CD4-positive, CD25-positive, alpha-beta regulatory T cell (primary cell): ENCODE measurements at regions not wholly inside any gene's neighbourhood (a gene's known extent, or its start where the extent isn't known, plus 50 kb on each side); places are given as distances from the start of the nearest gene placed in this dataset.

ENCODE experiments used
- ATAC-seq, 2 donors: fragments of 150-1000 bp; cut with Tn5 transposase; one replicate each; pipeline ENCODE4 v1.10.0; 2021; ENCODE audit warnings: low read depth in 2 of 2, moderate number of reproducible peaks in 2 of 2, moderate library complexity in 1 of 2
- DNase-seq, 3 donors: peaks; one replicate each; pipeline versions ENCODE4 v3.0.0 to v3.0.0-alpha.2; 2012 to 2022; ENCODE audit warnings: mixed read lengths in 1 of 3
- H3K27ac ChIP-seq: one replicate; pipeline ENCODE4 v1.7.0; 2013; ENCODE audit warnings: mild to moderate bottlenecking, low read length; ENCODE audit not compliant: insufficient read depth, poor library complexity, severe bottlenecking
- H3K27me3 ChIP-seq: one replicate; pipeline ENCODE4 v1.7.0; 2013; ENCODE audit warnings: low read length; ENCODE audit not compliant: control insufficient read depth, insufficient read depth
- H3K36me3 ChIP-seq: one replicate; pipeline ENCODE4 v1.7.0; 2013; ENCODE audit warnings: mild to moderate bottlenecking, low read length, moderate library complexity; ENCODE audit not compliant: control insufficient read depth, insufficient read depth
- H3K4me1 ChIP-seq: 2 replicates; pipeline ENCODE4 v1.7.0; 2013; ENCODE audit warnings: mild to moderate bottlenecking, low read length; ENCODE audit not compliant: insufficient read depth, control insufficient read depth, poor library complexity, severe bottlenecking
- H3K4me3 ChIP-seq: one replicate; pipeline ENCODE4 v1.7.0; 2013; ENCODE audit warnings: low read depth, mild to moderate bottlenecking, low read length, moderate library complexity
- H3K9me3 ChIP-seq, 2 experiments: 1 replicate in 1 of 2; 2 replicates in 1 of 2; pipeline ENCODE4 v1.7.0; 2013; ENCODE audit warnings: low read length in 2 of 2, mild to moderate bottlenecking in 1 of 2, moderate library complexity in 1 of 2; ENCODE audit not compliant: control insufficient read depth in 2 of 2
- H3K27ac Mint-ChIP-seq, 3 donors: one replicate each; pipeline ENCODE4 v1.8.0; 2020 to 2022; ENCODE audit warnings: mild to moderate bottlenecking in 3 of 3, mixed read lengths in 3 of 3, moderate library complexity in 2 of 3
- H3K27me3 Mint-ChIP-seq: one replicate; pipeline ENCODE4 v1.8.0; 2022; ENCODE audit warnings: mild to moderate bottlenecking, mixed read lengths
- H3K36me3 Mint-ChIP-seq: one replicate; pipeline ENCODE4 v1.8.0; 2020; ENCODE audit warnings: mixed read lengths
- H3K4me1 Mint-ChIP-seq, 4 donors: one replicate each; pipeline ENCODE4 v1.8.0; 2020 to 2022; ENCODE audit warnings: mixed read lengths in 4 of 4, mild to moderate bottlenecking in 1 of 4
- H3K4me3 Mint-ChIP-seq, 4 donors: one replicate each; pipeline ENCODE4 v1.8.0; 2020 to 2022; ENCODE audit warnings: mild to moderate bottlenecking in 4 of 4, mixed read lengths in 4 of 4, moderate library complexity in 3 of 4
- H3K9me3 Mint-ChIP-seq, 7 donors: one replicate each; pipeline ENCODE4 v1.8.0; 2020 to 2022; ENCODE audit warnings: mixed read lengths in 7 of 7, mild to moderate bottlenecking in 3 of 7, moderate library complexity in 2 of 7

- Histone ChIP-seq H3K27me3 (no peaks in the 10 kb centered on the region), H3K36me3 (no peaks in the 10 kb centered on the region), H3K9me3 (no peaks in the 10 kb centered on the region), H3K4me3 (no peak overlapping the region), H3K27ac (no peak overlapping the region), H3K4me1 (no peaks in the 10 kb centered on the region)
- ATAC-seq (no peak), DNase-seq (no peak)
- Mint-ChIP-seq H3K27me3 (no peaks in the 10 kb centered on the region), H3K4me3 (no peak overlapping the region), H3K36me3 (no peaks in the 10 kb centered on the region), H3K9me3 (peaks cover 0 to 9% (median 0%) of the 10 kb centered on the region in 7 donors), H3K27ac (no peak overlapping the region), H3K4me1 (no peaks in the 10 kb centered on the region)
These were observed 1240.9 kb upstream of the CHAC2 start for GRCh38 chr2:52526735-52527134.

- Histone ChIP-seq H3K27ac (no peak overlapping the region), H3K4me1 (no peaks in the 10 kb centered on the region), H3K9me3 (no peaks in the 10 kb centered on the region), H3K4me3 (no peak overlapping the region), H3K36me3 (no peaks in the 10 kb centered on the region), H3K27me3 (no peaks in the 10 kb centered on the region)
- H3K4me1 Mint-ChIP-seq, result no peaks in the 10 kb centered on the region
- no peak for ATAC-seq
- H3K27me3 Mint-ChIP-seq, result no peaks in the 10 kb centered on the region
- no peak overlapping the region for H3K4me3 Mint-ChIP-seq
- H3K27ac Mint-ChIP-seq, result no peak overlapping the region
- H3K9me3 Mint-ChIP-seq, result peaks cover 0 to 9% (median 0%) of the 10 kb centered on the region in 7 donors
- DNase-seq, result no peak
- no peaks in the 10 kb centered on the region for H3K36me3 Mint-ChIP-seq
These were observed 1247.0 kb upstream of the CHAC2 start for GRCh38 chr2:52520644-52521043.

- Histone ChIP-seq H3K4me3 (no peak overlapping the region), H3K36me3 (no peaks in the 10 kb centered on the region), H3K4me1 (no peaks in the 10 kb centered on the region), H3K9me3 (no peaks in the 10 kb centered on the region), H3K27ac (no peak overlapping the region), H3K27me3 (no peaks in the 10 kb centered on the region)
- DNase-seq (no peak), ATAC-seq (no peak)
- Mint-ChIP-seq H3K27me3 (no peaks in the 10 kb centered on the region), H3K4me3 (no peak overlapping the region), H3K27ac (no peak overlapping the region), H3K4me1 (no peaks in the 10 kb centered on the region), H3K9me3 (peaks cover 0 to 14% (median 0%) of the 10 kb centered on the region in 7 donors), H3K36me3 (no peaks in the 10 kb centered on the region)
These were observed 1248.9 kb upstream of the CHAC2 start for GRCh38 chr2:52518678-52519077.

GRCh38 chr2:52512760-52513159, 1254.8 kb upstream of the CHAC2 start:
- Mint-ChIP-seq H3K9me3 (peaks cover under 1 to 10% (median 5%) of the 10 kb centered on the region in 7 donors), H3K4me1 (no peaks in the 10 kb centered on the region), H3K4me3 (no peak overlapping the region), H3K36me3 (no peaks in the 10 kb centered on the region), H3K27me3 (no peaks in the 10 kb centered on the region), H3K27ac (no peak overlapping the region)
- H3K9me3 ChIP-seq, result no peaks in the 10 kb centered on the region
- DNase-seq, result no peak
- H3K27me3 ChIP-seq, result no peaks in the 10 kb centered on the region
- no peak overlapping the region for H3K27ac ChIP-seq
- H3K4me1 ChIP-seq, result no peaks in the 10 kb centered on the region
- no peak for ATAC-seq
- no peak overlapping the region for H3K4me3 ChIP-seq
- H3K36me3 ChIP-seq, result no peaks in the 10 kb centered on the region

- DNase-seq (no peak), ATAC-seq (no peak)
- no peaks in the 10 kb centered on the region for H3K27me3 Mint-ChIP-seq
- peaks cover 3 to 9% (median 5%) of the 10 kb centered on the region in 7 donors for H3K9me3 Mint-ChIP-seq
- H3K36me3 Mint-ChIP-seq, result no peaks in the 10 kb centered on the region
- no peak overlapping the region for H3K27ac Mint-ChIP-seq
- Histone ChIP-seq H3K27me3 (no peaks in the 10 kb centered on the region), H3K36me3 (no peaks in the 10 kb centered on the region), H3K4me3 (no peak overlapping the region), H3K4me1 (no peaks in the 10 kb centered on the region), H3K27ac (no peak overlapping the region), H3K9me3 (no peaks in the 10 kb centered on the region)
- no peaks in the 10 kb centered on the region for H3K4me1 Mint-ChIP-seq
- no peak overlapping the region for H3K4me3 Mint-ChIP-seq
These were observed 1257.2 kb upstream of the CHAC2 start for GRCh38 chr2:52510432-52510831.

GRCh38 chr2:52502476-52502860, 1265.1 kb upstream of the CHAC2 start:
- Histone ChIP-seq H3K27me3 (no peaks in the 10 kb centered on the region), H3K4me3 (no peak overlapping the region), H3K9me3 (no peaks in the 10 kb centered on the region), H3K36me3 (no peaks in the 10 kb centered on the region), H3K4me1 (no peaks in the 10 kb centered on the region), H3K27ac (no peak overlapping the region)
- Mint-ChIP-seq H3K9me3 (peaks cover 0 to 10% (median 3%) of the 10 kb centered on the region in 7 donors), H3K36me3 (no peaks in the 10 kb centered on the region), H3K27me3 (no peaks in the 10 kb centered on the region), H3K4me1 (no peaks in the 10 kb centered on the region), H3K27ac (no peak overlapping the region), H3K4me3 (no peak overlapping the region)
- DNase-seq (no peak), ATAC-seq (no peak)

- Mint-ChIP-seq H3K27me3 (no peaks in the 10 kb centered on the region), H3K27ac (no peak overlapping the region), H3K9me3 (peaks cover 0 to 10% (median 4%) of the 10 kb centered on the region in 7 donors), H3K4me3 (no peak overlapping the region), H3K4me1 (no peaks in the 10 kb centered on the region), H3K36me3 (no peaks in the 10 kb centered on the region)
- DNase-seq (no peak), ATAC-seq (no peak)
- no peaks in the 10 kb centered on the region for H3K36me3 ChIP-seq
- H3K27ac ChIP-seq, result no peak overlapping the region
- no peaks in the 10 kb centered on the region for H3K27me3 ChIP-seq
- no peak overlapping the region for H3K4me3 ChIP-seq
- no peaks in the 10 kb centered on the region for H3K4me1 ChIP-seq
- no peaks in the 10 kb centered on the region for H3K9me3 ChIP-seq
These were observed 1265.7 kb upstream of the CHAC2 start for GRCh38 chr2:52501715-52502475.

GRCh38 chr2:52500561-52500960, 1267.0 kb upstream of the CHAC2 start:
- DNase-seq (no peak), ATAC-seq (no peak)
- Histone ChIP-seq H3K9me3 (no peaks in the 10 kb centered on the region), H3K27ac (no peak overlapping the region), H3K4me3 (no peak overlapping the region), H3K36me3 (no peaks in the 10 kb centered on the region), H3K4me1 (no peaks in the 10 kb centered on the region), H3K27me3 (no peaks in the 10 kb centered on the region)
- no peaks in the 10 kb centered on the region for H3K4me1 Mint-ChIP-seq
- peaks cover 0 to 10% (median 6%) of the 10 kb centered on the region in 7 donors for H3K9me3 Mint-ChIP-seq
- H3K4me3 Mint-ChIP-seq, result no peak overlapping the region
- no peaks in the 10 kb centered on the region for H3K36me3 Mint-ChIP-seq
- no peak overlapping the region for H3K27ac Mint-ChIP-seq
- H3K27me3 Mint-ChIP-seq, result no peaks in the 10 kb centered on the region
